ENCODE measurements at regions not wholly inside any gene's neighbourhood (a gene's known extent, or its start where the extent isn't known, plus 50 kb on each side); places are given as distances from the start of the nearest gene placed in this dataset.
"Not testable (repeated sequence)": the region's sequence is repeated elsewhere in the genome, so short reads cannot be mapped to it uniquely, and the experiment has no call there.

DNA sequence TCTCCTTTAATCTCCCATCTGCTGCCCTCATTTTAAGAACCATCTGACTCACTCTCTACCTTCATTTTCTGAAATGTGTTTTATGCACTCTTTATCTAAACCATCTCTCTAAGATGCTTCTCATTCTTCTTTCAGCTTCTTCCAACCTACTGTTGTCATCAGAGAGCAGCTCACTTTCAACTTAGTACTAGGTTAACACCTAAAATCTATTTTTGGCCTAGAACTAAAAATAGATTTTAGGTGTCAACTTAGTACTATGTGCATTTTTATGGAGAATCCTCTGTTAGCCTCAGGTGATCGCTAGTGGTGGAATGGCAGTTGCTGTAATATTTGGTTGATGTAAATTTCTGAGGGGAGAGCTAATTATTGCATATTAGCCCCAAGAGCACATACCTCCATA is 277.1 kb downstream of the KCNJ2 start:
- FAIRE-seq (no peak), DNase-seq (ENCODE audit: insufficient read length, low spot score) (no peak)
- no peak for TF ChIP-seq POLR2AphosphoS5 (IDR thresholded peaks at IDR 0.05; ENCODE audit: low read depth, low read length)
- TF ChIP-seq SPI1 (IDR thresholded peaks at IDR 0.05; ENCODE audit: low read depth, low read length), result no peak
- no peak for TF ChIP-seq POU2F2 (IDR thresholded peaks at IDR 0.05; ENCODE audit: low read depth, low read length)
- TF ChIP-seq PAX5 (IDR thresholded peaks at IDR 0.05; ENCODE audit: insufficient read depth, low read length, severe bottlenecking), result no peak
- no peak for TF ChIP-seq TAF1 (IDR thresholded peaks at IDR 0.05; ENCODE audit: low read depth, low read length)
- no peak for TF ChIP-seq POLR2A (IDR thresholded peaks at IDR 0.05; ENCODE audit: low read depth, low read length)

DNA sequence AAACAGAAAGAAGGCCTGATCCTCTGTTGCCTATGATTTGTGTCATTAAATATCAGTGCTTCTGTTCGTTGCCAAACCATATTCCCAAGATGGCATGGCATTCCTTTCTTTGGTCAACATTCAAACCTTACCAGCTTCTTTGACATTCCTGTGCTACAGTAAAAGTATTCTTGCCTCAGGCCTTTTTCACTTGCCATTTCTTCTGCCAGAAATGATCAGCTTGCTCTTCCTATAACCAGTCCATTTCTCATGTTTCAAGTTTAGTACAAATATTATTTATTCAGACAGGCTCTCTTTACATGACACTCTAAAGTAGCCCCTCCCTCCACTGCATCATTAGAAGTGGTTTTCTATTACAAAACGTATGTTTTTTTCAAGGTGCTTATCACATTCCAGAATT is 278.3 kb downstream of the KCNJ2 start:
- TF ChIP-seq POLR2A (IDR thresholded peaks at IDR 0.05; ENCODE audit: low read depth, low read length) (no peak), PAX5 (IDR thresholded peaks at IDR 0.05; ENCODE audit: insufficient read depth, low read length, severe bottlenecking) (no peak), POU2F2 (IDR thresholded peaks at IDR 0.05; ENCODE audit: low read depth, low read length) (no peak), TAF1 (IDR thresholded peaks at IDR 0.05; ENCODE audit: low read depth, low read length) (no peak), POLR2AphosphoS5 (IDR thresholded peaks at IDR 0.05; ENCODE audit: low read depth, low read length) (no peak), SPI1 (IDR thresholded peaks at IDR 0.05; ENCODE audit: low read depth, low read length) (no peak)
- FAIRE-seq (no peak), DNase-seq (ENCODE audit: insufficient read length, low spot score) (no peak)

DNA sequence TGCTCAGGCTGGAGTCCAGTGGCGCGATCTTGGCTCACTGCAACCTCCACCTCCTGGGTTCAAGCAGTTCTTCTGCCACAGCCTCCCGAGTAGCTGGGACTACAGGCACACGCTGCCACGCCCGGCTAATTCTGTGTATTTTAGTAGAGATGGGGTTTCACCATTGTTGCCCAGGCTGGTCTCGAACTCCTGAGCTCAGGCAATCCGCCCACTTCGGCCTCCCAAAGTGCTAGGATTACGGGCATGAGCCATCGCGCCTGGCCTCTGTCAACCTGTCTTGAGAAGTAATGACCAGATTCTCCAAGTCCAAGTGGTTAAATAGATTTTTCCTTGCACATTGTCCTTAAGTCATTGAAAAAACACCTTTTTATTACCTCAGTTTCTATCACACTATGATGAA is 283.7 kb downstream of the KCNJ2 start:
- not testable (repeated sequence) for DNase-seq (ENCODE audit: insufficient read length, low spot score); FAIRE-seq

DNA sequence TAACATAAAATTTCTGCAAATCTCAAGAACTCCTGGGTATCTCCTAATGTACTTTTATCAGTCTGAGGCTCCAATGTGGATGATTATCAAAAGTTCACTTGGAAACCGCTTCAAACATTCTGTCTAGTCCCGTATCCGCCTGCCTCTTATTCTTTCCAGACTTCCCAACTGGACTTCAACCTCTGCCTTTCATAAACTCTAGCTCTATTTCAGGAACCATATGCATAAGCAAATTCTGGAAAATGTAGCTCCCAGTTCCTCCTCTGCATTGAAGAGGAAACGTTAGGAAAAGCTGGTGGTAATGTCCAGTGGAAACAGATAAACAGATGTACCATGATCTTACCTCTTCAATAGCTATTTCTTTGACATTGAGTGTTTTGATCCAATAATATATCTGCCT is 285.0 kb downstream of the KCNJ2 start:
- TF ChIP-seq POLR2AphosphoS5 (IDR thresholded peaks at IDR 0.05; ENCODE audit: low read depth, low read length), result no peak
- TF ChIP-seq POU2F2 (IDR thresholded peaks at IDR 0.05; ENCODE audit: low read depth, low read length), result no peak
- TF ChIP-seq TAF1 (IDR thresholded peaks at IDR 0.05; ENCODE audit: low read depth, low read length), result no peak
- TF ChIP-seq POLR2A (IDR thresholded peaks at IDR 0.05; ENCODE audit: low read depth, low read length), result no peak
- no peak for TF ChIP-seq SPI1 (IDR thresholded peaks at IDR 0.05; ENCODE audit: low read depth, low read length)
- TF ChIP-seq PAX5 (IDR thresholded peaks at IDR 0.05; ENCODE audit: insufficient read depth, low read length, severe bottlenecking), result no peak
- FAIRE-seq (no peak), DNase-seq (ENCODE audit: insufficient read length, low spot score) (no peak)

DNA sequence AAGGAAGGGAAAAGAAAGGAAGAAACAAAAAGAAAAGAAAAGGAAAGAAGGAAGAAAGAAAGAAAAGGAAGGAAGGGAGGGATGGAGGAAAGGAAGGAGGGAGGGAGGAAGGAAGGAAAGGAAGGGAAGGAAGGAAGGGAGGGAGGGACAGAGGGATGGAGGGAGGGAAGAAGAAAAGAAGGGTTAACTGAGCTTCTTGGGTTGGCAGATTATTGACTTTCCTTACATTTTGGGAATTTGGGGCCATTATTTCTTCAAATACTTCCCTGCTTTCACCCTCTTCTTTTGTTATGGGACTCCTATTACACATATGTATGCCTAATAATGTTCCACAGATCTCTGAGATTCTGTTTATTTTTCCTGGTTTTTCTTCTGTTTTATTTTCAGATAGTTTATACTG is 285.6 kb downstream of the KCNJ2 start:
- DNase-seq (ENCODE audit: insufficient read length, low spot score) (no peak), FAIRE-seq (no peak)
- TF ChIP-seq PAX5 (IDR thresholded peaks at IDR 0.05; ENCODE audit: insufficient read depth, low read length, severe bottlenecking) (no peak), POLR2AphosphoS5 (IDR thresholded peaks at IDR 0.05; ENCODE audit: low read depth, low read length) (no peak), SPI1 (IDR thresholded peaks at IDR 0.05; ENCODE audit: low read depth, low read length) (no peak)

DNA sequence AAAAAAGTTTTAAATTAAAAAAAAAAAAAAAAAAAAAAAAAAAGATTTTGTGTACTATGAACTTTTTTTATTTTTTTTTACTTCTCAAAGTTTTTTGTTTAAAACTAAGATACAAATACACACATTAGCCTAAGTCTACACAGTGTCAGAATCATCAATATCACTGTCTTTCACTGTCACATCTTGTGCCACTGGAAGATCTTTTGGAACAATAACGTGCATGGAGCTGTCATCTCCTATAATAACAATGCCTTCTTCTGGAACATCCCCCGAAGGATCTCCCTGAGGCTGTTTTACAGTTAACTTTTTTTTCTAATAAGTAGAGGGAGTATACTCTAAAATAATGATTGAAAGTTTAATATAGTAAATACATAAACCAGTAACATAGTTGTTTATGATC is 295.7 kb downstream of the KCNJ2 start:
- no peak for DNase-seq (ENCODE audit: insufficient read length, low spot score)
- TF ChIP-seq PAX5 (IDR thresholded peaks at IDR 0.05; ENCODE audit: insufficient read depth, low read length, severe bottlenecking) (no peak), TAF1 (IDR thresholded peaks at IDR 0.05; ENCODE audit: low read depth, low read length) (no peak), POLR2AphosphoS5 (IDR thresholded peaks at IDR 0.05; ENCODE audit: low read depth, low read length) (no peak)
- FAIRE-seq, result no peak

DNA sequence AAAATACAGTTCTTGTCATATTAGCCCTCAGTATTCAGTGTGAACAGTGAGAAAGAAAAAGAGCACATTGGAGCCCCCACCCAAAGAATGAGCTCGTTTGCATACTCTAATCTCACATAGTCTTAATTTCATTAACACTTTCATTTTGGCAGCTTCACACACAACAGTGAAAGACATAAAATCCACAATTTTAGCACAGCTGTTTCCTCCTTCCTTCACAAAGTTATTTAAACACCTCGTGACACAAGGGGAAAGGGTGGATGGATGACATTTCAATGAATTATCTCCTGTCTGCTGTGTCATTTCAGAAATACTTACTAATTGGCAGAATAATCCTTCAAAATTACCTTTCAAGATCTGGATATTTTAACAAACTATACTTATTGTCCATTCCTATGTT is 299.3 kb downstream of the KCNJ2 start:
- DNase-seq (ENCODE audit: insufficient read length, low spot score) (no peak), FAIRE-seq (no peak)
- TF ChIP-seq TAF1 (IDR thresholded peaks at IDR 0.05; ENCODE audit: low read depth, low read length) (no peak), POLR2A (IDR thresholded peaks at IDR 0.05; ENCODE audit: low read depth, low read length) (no peak)

DNA sequence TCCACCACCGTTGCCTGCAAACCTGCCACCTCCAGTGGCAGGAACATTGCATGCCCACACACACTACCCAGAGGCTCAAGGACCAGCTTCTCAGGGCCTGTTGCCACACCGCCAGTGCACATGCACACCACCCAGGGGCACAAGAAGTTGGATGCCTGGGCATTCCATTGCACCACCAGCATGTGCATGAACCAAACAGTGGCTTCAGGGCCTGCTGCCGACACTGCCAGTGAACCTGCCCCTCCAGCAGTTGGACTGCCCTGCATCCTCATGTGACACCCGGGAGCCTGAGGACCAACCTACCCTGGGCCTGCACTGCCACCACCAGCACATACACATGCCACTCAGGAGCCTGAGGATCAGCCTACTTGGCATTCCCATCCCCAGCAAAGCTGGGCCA is 303.7 kb downstream of the KCNJ2 start:
- no peak for TF ChIP-seq PAX5 (IDR thresholded peaks at IDR 0.05; ENCODE audit: insufficient read depth, low read length, severe bottlenecking)
- TF ChIP-seq POLR2A (IDR thresholded peaks at IDR 0.05; ENCODE audit: low read depth, low read length), result no peak
- no peak for TF ChIP-seq POLR2AphosphoS5 (IDR thresholded peaks at IDR 0.05; ENCODE audit: low read depth, low read length)
- TF ChIP-seq POU2F2 (IDR thresholded peaks at IDR 0.05; ENCODE audit: low read depth, low read length), result no peak
- TF ChIP-seq TAF1 (IDR thresholded peaks at IDR 0.05; ENCODE audit: low read depth, low read length), result no peak
- TF ChIP-seq SPI1 (IDR thresholded peaks at IDR 0.05; ENCODE audit: low read depth, low read length), result no peak
- no peak for FAIRE-seq
- DNase-seq (ENCODE audit: insufficient read length, low spot score), result no peak

DNA sequence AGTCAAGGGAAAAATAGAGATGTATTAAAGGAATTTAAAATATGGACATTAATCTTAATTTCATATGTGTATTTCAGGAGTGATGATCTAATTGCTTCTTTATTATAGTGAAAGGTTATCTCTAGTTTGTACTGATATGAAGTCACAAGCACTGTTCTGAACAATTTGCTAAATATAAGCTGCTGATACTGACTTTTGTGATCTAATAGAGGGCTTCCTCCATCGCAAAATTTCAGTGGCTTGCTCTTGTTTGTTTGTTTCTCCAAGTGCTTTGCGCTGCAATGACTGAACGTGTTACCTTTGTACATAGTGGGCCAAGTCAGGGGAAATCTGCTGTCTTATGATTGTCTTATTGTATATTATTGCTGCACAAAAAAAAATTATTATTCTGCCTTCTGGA is 307.0 kb downstream of the KCNJ2 start:
- DNase-seq (ENCODE audit: insufficient read length, low spot score), result no peak
- TF ChIP-seq TAF1 (IDR thresholded peaks at IDR 0.05; ENCODE audit: low read depth, low read length), result no peak
- no peak for TF ChIP-seq SPI1 (IDR thresholded peaks at IDR 0.05; ENCODE audit: low read depth, low read length)
- TF ChIP-seq POU2F2 (IDR thresholded peaks at IDR 0.05; ENCODE audit: low read depth, low read length), result no peak
- TF ChIP-seq POLR2AphosphoS5 (IDR thresholded peaks at IDR 0.05; ENCODE audit: low read depth, low read length), result no peak
- TF ChIP-seq POLR2A (IDR thresholded peaks at IDR 0.05; ENCODE audit: low read depth, low read length), result no peak
- TF ChIP-seq PAX5 (IDR thresholded peaks at IDR 0.05; ENCODE audit: insufficient read depth, low read length, severe bottlenecking), result no peak
- no peak for FAIRE-seq

DNA sequence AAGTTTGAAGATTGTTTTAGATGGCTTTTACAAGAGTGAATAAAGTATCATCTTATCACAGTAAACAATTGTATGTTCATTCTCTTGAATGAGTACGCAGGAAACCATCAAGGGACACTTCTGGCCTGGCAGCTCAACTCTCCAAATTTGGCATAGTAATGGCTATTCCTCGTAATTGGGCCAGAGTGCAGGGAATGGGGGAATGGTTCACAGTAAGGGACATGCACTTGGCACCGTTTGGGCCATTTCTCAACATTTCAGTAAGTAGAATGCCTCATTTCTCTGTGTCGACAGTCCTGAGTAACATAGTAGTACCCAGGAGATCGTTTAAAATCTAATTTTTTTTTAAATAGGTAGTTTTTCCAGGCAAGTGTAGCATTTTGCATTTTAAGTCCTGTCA is 309.6 kb downstream of the KCNJ2 start:
- TF ChIP-seq POU2F2 (IDR thresholded peaks at IDR 0.05; ENCODE audit: low read depth, low read length) (no peak), SPI1 (IDR thresholded peaks at IDR 0.05; ENCODE audit: low read depth, low read length) (no peak), TAF1 (IDR thresholded peaks at IDR 0.05; ENCODE audit: low read depth, low read length) (no peak), PAX5 (IDR thresholded peaks at IDR 0.05; ENCODE audit: insufficient read depth, low read length, severe bottlenecking) (no peak), POLR2A (IDR thresholded peaks at IDR 0.05; ENCODE audit: low read depth, low read length) (no peak), POLR2AphosphoS5 (IDR thresholded peaks at IDR 0.05; ENCODE audit: low read depth, low read length) (no peak)
- DNase-seq (ENCODE audit: insufficient read length, low spot score) (no peak), FAIRE-seq (no peak)

DNA sequence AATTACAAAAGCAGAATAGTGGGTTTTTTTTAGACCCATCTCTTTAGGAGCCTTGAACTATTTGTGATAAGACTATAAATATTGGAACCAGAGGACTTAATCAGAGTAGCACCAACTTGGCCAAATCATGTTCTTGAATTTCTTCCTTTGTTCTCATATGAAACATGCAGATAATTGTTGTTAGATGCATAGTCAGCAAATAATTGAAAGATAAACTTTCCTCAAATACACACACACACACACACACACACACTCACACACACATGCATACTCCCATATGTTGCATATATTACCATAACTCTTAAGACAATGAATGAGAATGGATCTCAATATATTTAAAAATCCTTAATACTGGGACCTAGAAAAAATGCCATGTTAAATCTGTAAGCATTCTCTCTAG is 310.4 kb downstream of the KCNJ2 start:
- no peak for DNase-seq (ENCODE audit: insufficient read length, low spot score)
- no peak for FAIRE-seq
- TF ChIP-seq TAF1 (IDR thresholded peaks at IDR 0.05; ENCODE audit: low read depth, low read length) (no peak), SPI1 (IDR thresholded peaks at IDR 0.05; ENCODE audit: low read depth, low read length) (no peak), POU2F2 (IDR thresholded peaks at IDR 0.05; ENCODE audit: low read depth, low read length) (no peak), POLR2A (IDR thresholded peaks at IDR 0.05; ENCODE audit: low read depth, low read length) (no peak), PAX5 (IDR thresholded peaks at IDR 0.05; ENCODE audit: insufficient read depth, low read length, severe bottlenecking) (no peak), POLR2AphosphoS5 (IDR thresholded peaks at IDR 0.05; ENCODE audit: low read depth, low read length) (no peak)
